Neural crest cell (in vitro differentiated cells): ENCODE measurements at regions not wholly inside any gene's neighbourhood (a gene's known extent, or its start where the extent isn't known, plus 50 kb on each side); places are given as distances from the start of the nearest gene placed in this dataset.

Source experiments
- DNase-seq: peaks from one replicate; pipeline ENCODE4 v3.0.0; 2021; ENCODE audit warnings: low read depth, mixed read lengths, low spot score
- H3K27ac Mint-ChIP-seq: one replicate; pipeline ENCODE4 v1.8.0; 2021; ENCODE audit warnings: mild to moderate bottlenecking, mixed read lengths; ENCODE audit not compliant: unreplicated experiment
- H3K27me3 Mint-ChIP-seq: 2 replicates; pipeline ENCODE4 v1.8.0; 2021; ENCODE audit warnings: low read depth, mild to moderate bottlenecking, mixed read lengths
- H3K36me3 Mint-ChIP-seq: 2 replicates; pipeline ENCODE4 v1.8.0; 2021; ENCODE audit warnings: low read depth, mild to moderate bottlenecking, mixed read lengths
- H3K4me1 Mint-ChIP-seq: 2 replicates; pipeline ENCODE4 v1.8.0; 2021; ENCODE audit warnings: mixed read lengths
- H3K4me3 Mint-ChIP-seq: one replicate; pipeline ENCODE4 v1.8.0; 2021; ENCODE audit warnings: mild to moderate bottlenecking, mixed read lengths
- H3K9me3 Mint-ChIP-seq: 2 replicates; pipeline ENCODE4 v1.8.0; 2021; ENCODE audit warnings: mixed read lengths
- CTCF ChIP-seq: fragments of 200-600 bp; sonication (generic); conservative IDR thresholded peaks from 2 replicates; pipeline ENCODE4 v1.5.0; 2021; ENCODE audit warnings: antibody characterized with exemption, mild to moderate bottlenecking

- TF ChIP-seq CTCF: no peak
- Mint-ChIP-seq H3K36me3 (no peaks in the 10 kb centered on the region), H3K27ac (no peak overlapping the region), H3K9me3 (no peaks in the 10 kb centered on the region), H3K4me1 (no peaks in the 10 kb centered on the region), H3K4me3 (no peak overlapping the region), H3K27me3 (no peaks in the 10 kb centered on the region)
- DNase-seq: no peak
Measured at GRCh38 chr13:69458013-69458412, 649.6 kb upstream of the ATXN8OS start.

- H3K27ac Mint-ChIP-seq: no peak overlapping the region
Measured at GRCh38 chr13:69450245-69450644, 657.4 kb upstream of the ATXN8OS start.

GRCh38 chr13:69425235-69425634, 682.4 kb upstream of the ATXN8OS start:
- Mint-ChIP-seq H3K36me3 (peaks cover 9% of the 10 kb centered on the region), H3K9me3 (peaks cover 26% of the 10 kb centered on the region)

More at GRCh38 chr13:69450245-69450644, 657.4 kb upstream of the ATXN8OS start:
- no peak for DNase-seq
- no peak overlapping the region for H3K4me3 Mint-ChIP-seq
- no peaks in the 10 kb centered on the region for H3K4me1 Mint-ChIP-seq
- H3K36me3 Mint-ChIP-seq: no peaks in the 10 kb centered on the region
- TF ChIP-seq CTCF: no peak
- no peaks in the 10 kb centered on the region for H3K9me3 Mint-ChIP-seq
- no peaks in the 10 kb centered on the region for H3K27me3 Mint-ChIP-seq

GRCh38 chr13:69423844-69424243, 683.8 kb upstream of the ATXN8OS start:
- peaks cover 20% of the 10 kb centered on the region for H3K9me3 Mint-ChIP-seq
- H3K36me3 Mint-ChIP-seq: peaks cover 9% of the 10 kb centered on the region
- no peaks in the 10 kb centered on the region for H3K27me3 Mint-ChIP-seq
- H3K27ac Mint-ChIP-seq: no peak overlapping the region
- no peak overlapping the region for H3K4me3 Mint-ChIP-seq
- DNase-seq: no peak
- no peak for TF ChIP-seq CTCF
- peaks cover 1% of the 10 kb centered on the region for H3K4me1 Mint-ChIP-seq

More at GRCh38 chr13:69425235-69425634, 682.4 kb upstream of the ATXN8OS start:
- Mint-ChIP-seq H3K27ac (no peak overlapping the region), H3K4me1 (no peaks in the 10 kb centered on the region), H3K4me3 (no peak overlapping the region), H3K27me3 (no peaks in the 10 kb centered on the region)
- DNase-seq: no peak
- no peak for TF ChIP-seq CTCF

GRCh38 chr13:69418319-69418718, 689.3 kb upstream of the ATXN8OS start:
- H3K9me3 Mint-ChIP-seq: peaks cover under 1% of the 10 kb centered on the region
- no peaks in the 10 kb centered on the region for H3K27me3 Mint-ChIP-seq
- no peaks in the 10 kb centered on the region for H3K36me3 Mint-ChIP-seq
- H3K4me3 Mint-ChIP-seq: no peak overlapping the region
- DNase-seq: no peak
- H3K4me1 Mint-ChIP-seq: peaks cover 3% of the 10 kb centered on the region
- no peak for TF ChIP-seq CTCF
- no peak overlapping the region for H3K27ac Mint-ChIP-seq

GRCh38 chr13:69410761-69411160, 696.9 kb upstream of the ATXN8OS start:
- no peaks in the 10 kb centered on the region for H3K36me3 Mint-ChIP-seq
- H3K4me1 Mint-ChIP-seq: no peaks in the 10 kb centered on the region
- no peaks in the 10 kb centered on the region for H3K27me3 Mint-ChIP-seq
- peaks cover 2% of the 10 kb centered on the region for H3K9me3 Mint-ChIP-seq
- DNase-seq: no peak
- H3K27ac Mint-ChIP-seq: no peak overlapping the region
- no peak for TF ChIP-seq CTCF
- H3K4me3 Mint-ChIP-seq: no peak overlapping the region
